ENCODE measurements at regions not wholly inside any gene's neighbourhood (a gene's known extent, or its start where the extent isn't known, plus 50 kb on each side); places are given as distances from the start of the nearest gene placed in this dataset.

- no peaks in the 10 kb centered on the region for H3K36me3 ChIP-seq (ENCODE audit: low read depth, low read length)
- ATAC-seq (no peak), DNase-seq (no peak)
- intact Hi-C loops (cut with micrococcal nuclease), result no loop called here
- H3F3A ChIP-seq (ENCODE audit: low read length, unreplicated experiment), result no peaks in the 10 kb centered on the region
- H2AFZ ChIP-seq (ENCODE audit: low read length), result no peak overlapping the region
- H3K27ac ChIP-seq (ENCODE audit: low read length), result no peak overlapping the region
- no peak overlapping the region for H3K4me2 ChIP-seq (ENCODE audit: low read length)
- no peak overlapping the region for H3K9ac ChIP-seq (ENCODE audit: low read length)
- BruUV-seq (replicated peaks), result no TSS peak
- no peaks in the 10 kb centered on the region for H3K9me2 ChIP-seq (replicated peaks; ENCODE audit: low read length)
- no peaks in the 10 kb centered on the region for H3K79me2 ChIP-seq (ENCODE audit: low read length)
- no peaks in the 10 kb centered on the region for H3K4me1 ChIP-seq (ENCODE audit: insufficient read depth, low read length)
- CTCF ChIA-PET, result no interaction called here
- no peak for TF ChIP-seq EZH2phosphoT487 (IDR thresholded peaks at IDR 0.05; ENCODE audit: borderline replicate concordance, low read length)
- no peak for TF ChIP-seq CTCF (conservative IDR thresholded peaks at IDR 0.05; ENCODE audit: low read depth, low read length)
- TF ChIP-seq EZH2 (IDR thresholded peaks at IDR 0.05; ENCODE audit: low read length, unreplicated experiment), result no peak
- no peaks in the 10 kb centered on the region for H3K27me3 ChIP-seq (ENCODE audit: low read length)
- no peaks in the 10 kb centered on the region for H4K20me1 ChIP-seq (ENCODE audit: low read length)
- POLR2A ChIA-PET (ENCODE audit: unreplicated experiment), result no interaction called here
- H3K9me3 ChIP-seq (ENCODE audit: low read length), result no peaks in the 10 kb centered on the region
- H3K4me3 ChIP-seq (ENCODE audit: low read length), result no peak overlapping the region
Measured at GRCh38 chr16:5386989-5387388, 289.4 kb upstream of the EEF2KMT start.

GRCh38 chr16:5385811-5386210 lies 288.2 kb upstream of the EEF2KMT start:
- TF ChIP-seq EZH2phosphoT487 (IDR thresholded peaks at IDR 0.05; ENCODE audit: borderline replicate concordance, low read length), result no peak
- no peak for TF ChIP-seq CTCF (conservative IDR thresholded peaks at IDR 0.05; ENCODE audit: low read depth, low read length)
- no peak for TF ChIP-seq EZH2 (IDR thresholded peaks at IDR 0.05; ENCODE audit: low read length, unreplicated experiment)
- CTCF ChIA-PET, result no interaction called here
- H3K9me2 ChIP-seq (replicated peaks; ENCODE audit: low read length), result no peaks in the 10 kb centered on the region
- POLR2A ChIA-PET (ENCODE audit: unreplicated experiment), result no interaction called here
- BruUV-seq (replicated peaks), result no TSS peak
- DNase-seq (no peak), ATAC-seq (no peak)
- no peak overlapping the region for H3K9ac ChIP-seq (ENCODE audit: low read length)
- intact Hi-C loops (cut with micrococcal nuclease), result no loop called here
- no peaks in the 10 kb centered on the region for H3K9me3 ChIP-seq (ENCODE audit: low read length)
- H3K27me3 ChIP-seq (ENCODE audit: low read length), result no peaks in the 10 kb centered on the region
- no peaks in the 10 kb centered on the region for H4K20me1 ChIP-seq (ENCODE audit: low read length)
- H3K4me2 ChIP-seq (ENCODE audit: low read length), result no peak overlapping the region
- no peak overlapping the region for H3K4me3 ChIP-seq (ENCODE audit: low read length)
- no peaks in the 10 kb centered on the region for H3K36me3 ChIP-seq (ENCODE audit: low read depth, low read length)
- H3K4me1 ChIP-seq (ENCODE audit: insufficient read depth, low read length), result no peaks in the 10 kb centered on the region
- no peak overlapping the region for H3K27ac ChIP-seq (ENCODE audit: low read length)
- no peaks in the 10 kb centered on the region for H3F3A ChIP-seq (ENCODE audit: low read length, unreplicated experiment)
- H3K79me2 ChIP-seq (ENCODE audit: low read length), result no peaks in the 10 kb centered on the region
- H2AFZ ChIP-seq (ENCODE audit: low read length), result no peak overlapping the region

GRCh38 chr16:5385115-5385514 lies 287.5 kb upstream of the EEF2KMT start:
- TF ChIP-seq EZH2 (IDR thresholded peaks at IDR 0.05; ENCODE audit: low read length, unreplicated experiment), result no peak
- TF ChIP-seq EZH2phosphoT487 (IDR thresholded peaks at IDR 0.05; ENCODE audit: borderline replicate concordance, low read length), result no peak
- no peak for TF ChIP-seq CTCF (conservative IDR thresholded peaks at IDR 0.05; ENCODE audit: low read depth, low read length)
- H3K9me2 ChIP-seq (replicated peaks; ENCODE audit: low read length), result no peaks in the 10 kb centered on the region
- no peak overlapping the region for H3K4me3 ChIP-seq (ENCODE audit: low read length)
- intact Hi-C loops (cut with micrococcal nuclease), result no loop called here
- CTCF ChIA-PET, result no interaction called here
- no peaks in the 10 kb centered on the region for H3K79me2 ChIP-seq (ENCODE audit: low read length)
- no peak overlapping the region for H3K9ac ChIP-seq (ENCODE audit: low read length)
- no peak for ATAC-seq
- H3K9me3 ChIP-seq (ENCODE audit: low read length), result no peaks in the 10 kb centered on the region
- H4K20me1 ChIP-seq (ENCODE audit: low read length), result no peaks in the 10 kb centered on the region
- POLR2A ChIA-PET (ENCODE audit: unreplicated experiment), result no interaction called here
- BruUV-seq (replicated peaks), result no TSS peak
- H3K36me3 ChIP-seq (ENCODE audit: low read depth, low read length), result no peaks in the 10 kb centered on the region
- H3K4me1 ChIP-seq (ENCODE audit: insufficient read depth, low read length), result no peaks in the 10 kb centered on the region
- no peak overlapping the region for H3K27ac ChIP-seq (ENCODE audit: low read length)
- no peaks in the 10 kb centered on the region for H3F3A ChIP-seq (ENCODE audit: low read length, unreplicated experiment)
- DNase-seq, result no peak
- no peak overlapping the region for H3K4me2 ChIP-seq (ENCODE audit: low read length)
- H3K27me3 ChIP-seq (ENCODE audit: low read length), result no peaks in the 10 kb centered on the region
- H2AFZ ChIP-seq (ENCODE audit: low read length), result no peak overlapping the region
